ENCODE measurements at regions not wholly inside any gene's neighbourhood (a gene's known extent, or its start where the extent isn't known, plus 50 kb on each side); places are given as distances from the start of the nearest gene placed in this dataset.

DNA sequence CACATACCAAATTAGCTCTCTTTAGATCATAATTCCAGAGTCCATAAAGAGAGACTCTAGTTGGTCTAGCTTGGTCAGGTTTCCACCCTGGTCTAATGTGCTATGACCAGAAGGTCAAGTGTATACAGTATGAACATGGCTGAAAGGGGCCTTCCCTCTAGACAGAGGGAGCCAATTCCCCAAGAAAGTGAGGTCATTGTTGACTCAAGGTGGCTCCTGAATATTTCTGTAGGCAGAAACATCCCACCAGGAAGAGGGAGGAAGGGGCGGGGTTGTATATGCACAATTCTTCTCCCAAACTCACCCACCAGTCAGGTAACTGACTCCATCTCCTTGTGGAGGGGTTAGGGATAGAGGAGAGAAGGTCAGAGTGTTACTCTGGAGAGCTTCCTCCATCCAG, 281.8 kb upstream of the PLET1 start:
- TF ChIP-seq CTCF (IDR thresholded peaks at IDR 0.05): no peak
- no peak for TF ChIP-seq POLR2A (IDR thresholded peaks at IDR 0.05)
